ENCODE measurements at regions not wholly inside any gene's neighbourhood (a gene's known extent, or its start where the extent isn't known, plus 50 kb on each side); places are given as distances from the start of the nearest gene placed in this dataset.

- Histone ChIP-seq H3K9me3 (peaks cover 11 to 19% of the 10 kb centered on the region in 2 donors), H3K4me3 (no peak overlapping the region), H3K36me3 (no peaks in the 10 kb centered on the region), H3K27ac (no peak overlapping the region), H3K4me1 (no peaks in the 10 kb centered on the region), H3K27me3 (no peaks in the 10 kb centered on the region)
- TF ChIP-seq CTCF (IDR thresholded peaks at IDR 0.05) (no peak), POLR2A (IDR thresholded peaks at IDR 0.05) (no peak), POLR2AphosphoS5 (IDR thresholded peaks at IDR 0.05) (no peak)
- no peak for DNase-seq (ENCODE audit: low spot score in 2 of 2)
- intact Hi-C loops (cut with DNase I; ENCODE audit: low total_unique reads) = no loop called here
Measured at GRCh38 chr12:115017346-115017745, 333.4 kb upstream of the TBX3 start.

- intact Hi-C loops (cut with DNase I; ENCODE audit: low total_unique reads) = no loop called here
Measured at GRCh38 chr12:115013236-115013981, 329.4 kb upstream of the TBX3 start.

GRCh38 chr12:115012861-115013235 lies 328.9 kb upstream of the TBX3 start:
- H3K36me3 ChIP-seq = no peaks in the 10 kb centered on the region
- intact Hi-C loops (cut with DNase I; ENCODE audit: low total_unique reads) = no loop called here
- H3K9me3 ChIP-seq = no peaks in the 10 kb centered on the region
- no peak overlapping the region for H3K4me3 ChIP-seq
- no peak for DNase-seq (ENCODE audit: low spot score in 2 of 2)
- no peaks in the 10 kb centered on the region for H3K27me3 ChIP-seq
- TF ChIP-seq POLR2A (IDR thresholded peaks at IDR 0.05) (no peak), CTCF (IDR thresholded peaks at IDR 0.05) (no peak), POLR2AphosphoS5 (IDR thresholded peaks at IDR 0.05) (no peak)
- H3K27ac ChIP-seq = no peak overlapping the region
- H3K4me1 ChIP-seq = no peaks in the 10 kb centered on the region

More at GRCh38 chr12:115013236-115013981, 329.4 kb upstream of the TBX3 start:
- H3K36me3 ChIP-seq = no peaks in the 10 kb centered on the region
- H3K4me3 ChIP-seq = no peak overlapping the region
- peaks cover 0 to 4% of the 10 kb centered on the region in 2 donors for H3K9me3 ChIP-seq
- no peaks in the 10 kb centered on the region for H3K27me3 ChIP-seq
- H3K4me1 ChIP-seq = no peaks in the 10 kb centered on the region
- TF ChIP-seq CTCF (IDR thresholded peaks at IDR 0.05) (no peak), POLR2AphosphoS5 (IDR thresholded peaks at IDR 0.05) (no peak), POLR2A (IDR thresholded peaks at IDR 0.05) (no peak)
- peak overlapping the region; percentile 23 to 52 for H3K27ac ChIP-seq
- no peak for DNase-seq (ENCODE audit: low spot score in 2 of 2)

- no peaks in the 10 kb centered on the region for H3K4me1 ChIP-seq
- intact Hi-C loops (cut with DNase I; ENCODE audit: low total_unique reads) = no loop called here
- no peaks in the 10 kb centered on the region for H3K27me3 ChIP-seq
- no peak overlapping the region for H3K4me3 ChIP-seq
- DNase-seq (ENCODE audit: low spot score in 2 of 2) = no peak
- no peak for TF ChIP-seq POLR2A (IDR thresholded peaks at IDR 0.05)
- TF ChIP-seq CTCF (IDR thresholded peaks at IDR 0.05) = no peak
- no peak for TF ChIP-seq POLR2AphosphoS5 (IDR thresholded peaks at IDR 0.05)
- no peaks in the 10 kb centered on the region for H3K36me3 ChIP-seq
- H3K27ac ChIP-seq = no peak overlapping the region
- no peaks in the 10 kb centered on the region for H3K9me3 ChIP-seq
Measured at GRCh38 chr12:115011703-115012102, 327.7 kb upstream of the TBX3 start.

- TF ChIP-seq CTCF (IDR thresholded peaks at IDR 0.05) (no peak), POLR2A (IDR thresholded peaks at IDR 0.05) (no peak), POLR2AphosphoS5 (IDR thresholded peaks at IDR 0.05) (no peak)
- H3K36me3 ChIP-seq = no peaks in the 10 kb centered on the region
- no peaks in the 10 kb centered on the region for H3K4me1 ChIP-seq
- no peaks in the 10 kb centered on the region for H3K27me3 ChIP-seq
- no peak overlapping the region for H3K4me3 ChIP-seq
- H3K27ac ChIP-seq = no peak overlapping the region
- no peak for DNase-seq (ENCODE audit: low spot score in 2 of 2)
- no peaks in the 10 kb centered on the region for H3K9me3 ChIP-seq
- intact Hi-C loops (cut with DNase I; ENCODE audit: low total_unique reads) = no loop called here
Measured at GRCh38 chr12:115010324-115010995, 326.5 kb upstream of the TBX3 start.
